OCI-LY7 (cell line): ENCODE measurements at regions not wholly inside any gene's neighbourhood (a gene's known extent, or its start where the extent isn't known, plus 50 kb on each side); places are given as distances from the start of the nearest gene placed in this dataset.

Experiments used
- BruUV-seq: library from RNA; stranded (reverse); fragments of 400-500 nt; replicated peaks from 2 replicates; lab custom pipeline; 2021; lab: Mats Ljungman, UMichigan
- CTCF ChIA-PET: fragments of 300-600 bp; sonication (Branson Sonifier 250); formaldehyde crosslinking; loops from one replicate; lab custom pipeline; 2022; ENCODE audit warnings: antibody characterized with exemption; ENCODE audit not compliant: unreplicated experiment; lab: Charles Lee
- POLR2A ChIA-PET: fragments of 300-600 bp; sonication (Branson Sonifier 250); formaldehyde crosslinking; loops from one replicate; lab custom pipeline; 2022; ENCODE audit warnings: antibody characterized with exemption; lab: Charles Lee
- DNase-seq: peaks from one replicate; pipeline ENCODE4 v3.0.0-alpha.2; 2015; ENCODE audit warnings: low spot score
- H2AFZ ChIP-seq: fragments of 200-600 bp; sonication (generic), shearing (Covaris generic); 2 replicates; pipeline ENCODE4 v1.6.1; 2014; ENCODE audit warnings: mild to moderate bottlenecking, antibody characterized with exemption, low read length, moderate library complexity
- H3K27ac ChIP-seq: fragments of 200-600 bp; sonication (generic); 2 replicates; pipeline ENCODE4 v1.5.1; 2014; ENCODE audit warnings: mixed run types, low read depth, mild to moderate bottlenecking, moderate library complexity, low read length, inconsistent platforms; ENCODE audit not compliant: poor library complexity, severe bottlenecking
- H3K36me3 ChIP-seq: fragments of 200-600 bp; sonication (generic); 2 replicates; pipeline ENCODE4 v1.6.1; 2014; ENCODE audit warnings: mild to moderate bottlenecking, antibody characterized with exemption, low read length, moderate library complexity, mixed read lengths; ENCODE audit not compliant: insufficient read depth
- H3K4me1 ChIP-seq: fragments of 200-600 bp; sonication (generic); 2 replicates; pipeline ENCODE4 v1.5.1; 2014; ENCODE audit warnings: mild to moderate bottlenecking, low read length; ENCODE audit not compliant: insufficient read depth, poor library complexity, severe bottlenecking
- H3K4me2 ChIP-seq: fragments of 200-600 bp; sonication (generic); 2 replicates; pipeline ENCODE4 v1.6.1; 2014; ENCODE audit warnings: mild to moderate bottlenecking, low read length
- H3K4me3 ChIP-seq: fragments of 200-600 bp; sonication (generic); 2 replicates; pipeline ENCODE4 v1.5.1; 2014; ENCODE audit warnings: mild to moderate bottlenecking, low read depth, low read length; ENCODE audit not compliant: poor library complexity, severe bottlenecking
- H3K79me2 ChIP-seq: fragments of 200-600 bp; sonication (generic); 2 replicates; pipeline ENCODE4 v1.6.1; 2016; ENCODE audit warnings: low read depth, mild to moderate bottlenecking, low read length, moderate library complexity, mixed read lengths; ENCODE audit not compliant: insufficient read depth
- H3K9me2 ChIP-seq: fragments of 200-600 bp; sonication (generic); 2 replicates; pipeline ENCODE4 v1.6.1; 2016; ENCODE audit warnings: mild to moderate bottlenecking, low read length, mixed read lengths; ENCODE audit not compliant: insufficient read depth
- H3K9me3 ChIP-seq: fragments of 200-600 bp; sonication (generic); 2 replicates; pipeline ENCODE4 v1.6.1; 2014; ENCODE audit warnings: mild to moderate bottlenecking, mixed run types, low read length, mixed read lengths
- H4K20me1 ChIP-seq: fragments of 200-600 bp; sonication (generic); 2 replicates; pipeline ENCODE4 v1.6.1; 2014; ENCODE audit warnings: mild to moderate bottlenecking, antibody characterized with exemption, low read length, moderate library complexity, mixed read lengths; ENCODE audit not compliant: insufficient read depth
- EZH2phosphoT487 ChIP-seq: fragments of 200-600 bp; sonication (generic); IDR thresholded peaks from 2 replicates; pipeline ENCODE4 v1.6.1; 2018; ENCODE audit warnings: low read depth, borderline replicate concordance, mild to moderate bottlenecking, mixed run types, antibody characterized with exemption, low read length, moderate library complexity, mixed read lengths
- intact Hi-C: fragments of 100-400 bp; cut with micrococcal nuclease; formaldehyde crosslinking; loops from one replicate; pipeline ENCODE4 v1.10.0; 2022; ENCODE audit not compliant: unreplicated experiment
- TF ChIP-seq, protein P1 (sequence below): fragments of 200-600 bp; sonication (generic); conservative IDR thresholded peaks from 2 replicates; pipeline ENCODE4 v1.5.1; 2014; ENCODE audit warnings: mild to moderate bottlenecking, antibody characterized with exemption, low read length, moderate library complexity, mixed read lengths

DNA sequence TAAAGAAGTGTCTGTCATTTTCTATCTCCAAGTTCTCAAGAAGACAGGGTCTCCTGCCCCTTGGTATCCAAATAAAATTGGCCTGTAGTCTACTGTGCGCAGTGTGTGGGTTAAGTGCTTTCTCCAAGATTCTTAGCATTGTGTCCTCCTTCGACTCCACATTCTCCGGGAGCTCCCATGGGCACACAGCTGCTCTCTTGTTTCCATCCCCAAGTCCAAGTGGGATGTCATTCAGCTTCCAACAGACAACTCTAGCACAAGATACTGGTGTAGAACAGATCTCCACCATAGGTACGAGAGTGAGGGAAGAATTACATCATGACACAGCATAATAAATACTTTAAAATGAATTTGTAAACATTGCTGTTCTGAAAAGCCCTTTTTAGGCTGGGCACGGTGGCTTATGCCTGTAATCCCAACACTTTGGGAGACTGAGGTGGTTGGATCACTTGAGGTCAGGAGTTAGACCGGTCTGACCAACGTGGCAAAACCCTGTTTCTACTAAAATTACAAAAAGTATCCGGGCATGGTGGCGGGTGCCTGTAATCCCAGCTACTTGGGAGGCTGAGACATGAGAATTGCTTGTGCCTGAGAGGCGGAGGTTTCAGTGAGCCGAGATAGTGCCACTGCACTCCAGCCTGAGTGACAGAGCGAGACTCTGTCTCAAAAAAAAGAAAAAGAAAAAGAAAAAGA is 196.2 kb downstream of the C9orf152 start:
- no peak overlapping the region for H2AFZ ChIP-seq
- DNase-seq: no peak
- no peaks in the 10 kb centered on the region for H3K9me2 ChIP-seq
- BruUV-seq: no TSS peak
- no peak overlapping the region for H3K4me2 ChIP-seq
- no peak overlapping the region for H3K27ac ChIP-seq
- no peaks in the 10 kb centered on the region for H4K20me1 ChIP-seq
- H3K4me3 ChIP-seq: no peak overlapping the region
- ChIA-PET CTCF (no interaction called here), POLR2A (interaction anchor here (0.9 to 1.2 kb wide), 3 partner anchors 10 to 105 kb away, joined by 3 to 4 read pairs (median 3); no protein-coding TSS in a partner anchor)
- 0 out of 2 replicates have a peak, but pooled peaks cover 4% of the 10 kb centered on the region for H3K9me3 ChIP-seq
- H3K79me2 ChIP-seq: no peaks in the 10 kb centered on the region
- no peaks in the 10 kb centered on the region for H3K36me3 ChIP-seq
- intact Hi-C loops: no loop called here
- peaks cover 10% of the 10 kb centered on the region for H3K4me1 ChIP-seq
- TF ChIP-seq, protein P1, sequence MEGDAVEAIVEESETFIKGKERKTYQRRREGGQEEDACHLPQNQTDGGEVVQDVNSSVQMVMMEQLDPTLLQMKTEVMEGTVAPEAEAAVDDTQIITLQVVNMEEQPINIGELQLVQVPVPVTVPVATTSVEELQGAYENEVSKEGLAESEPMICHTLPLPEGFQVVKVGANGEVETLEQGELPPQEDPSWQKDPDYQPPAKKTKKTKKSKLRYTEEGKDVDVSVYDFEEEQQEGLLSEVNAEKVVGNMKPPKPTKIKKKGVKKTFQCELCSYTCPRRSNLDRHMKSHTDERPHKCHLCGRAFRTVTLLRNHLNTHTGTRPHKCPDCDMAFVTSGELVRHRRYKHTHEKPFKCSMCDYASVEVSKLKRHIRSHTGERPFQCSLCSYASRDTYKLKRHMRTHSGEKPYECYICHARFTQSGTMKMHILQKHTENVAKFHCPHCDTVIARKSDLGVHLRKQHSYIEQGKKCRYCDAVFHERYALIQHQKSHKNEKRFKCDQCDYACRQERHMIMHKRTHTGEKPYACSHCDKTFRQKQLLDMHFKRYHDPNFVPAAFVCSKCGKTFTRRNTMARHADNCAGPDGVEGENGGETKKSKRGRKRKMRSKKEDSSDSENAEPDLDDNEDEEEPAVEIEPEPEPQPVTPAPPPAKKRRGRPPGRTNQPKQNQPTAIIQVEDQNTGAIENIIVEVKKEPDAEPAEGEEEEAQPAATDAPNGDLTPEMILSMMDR: no peak
- no peak for TF ChIP-seq EZH2phosphoT487

DNA sequence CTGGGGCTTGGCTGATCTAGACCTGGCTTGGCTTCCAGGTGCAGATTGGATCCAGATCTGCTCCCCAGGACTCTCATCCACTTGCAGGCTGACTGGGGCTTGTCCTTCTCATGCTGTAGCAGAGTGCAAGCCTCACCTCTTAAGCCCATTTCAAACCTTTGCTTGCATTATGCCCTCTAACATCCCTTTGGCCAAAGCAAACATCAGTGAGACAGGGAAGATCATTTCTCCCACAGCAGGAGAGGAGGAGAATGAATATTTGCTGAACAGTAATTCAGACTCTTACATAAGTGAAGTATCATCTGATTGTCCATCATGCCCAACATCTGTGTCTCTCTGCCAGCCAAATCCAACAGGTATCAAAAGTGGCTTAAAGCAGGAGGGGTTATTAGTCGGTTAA is 194.9 kb downstream of the C9orf152 start:
- H3K27ac ChIP-seq: no peak overlapping the region
- intact Hi-C loops: no loop called here
- no peak overlapping the region for H2AFZ ChIP-seq
- no peaks in the 10 kb centered on the region for H4K20me1 ChIP-seq
- no peak overlapping the region for H3K4me3 ChIP-seq
- no TSS peak for BruUV-seq
- H3K9me3 ChIP-seq: 0 out of 2 replicates have a peak, but pooled peaks cover 4% of the 10 kb centered on the region
- H3K36me3 ChIP-seq: no peaks in the 10 kb centered on the region
- ChIA-PET CTCF (no interaction called here), POLR2A (interaction anchor here (1.3 to 1.5 kb wide), 2 partner anchors 15 to 38 kb away, joined by 3 to 6 read pairs; no protein-coding TSS in a partner anchor)
- no peak for DNase-seq
- no peak overlapping the region for H3K4me2 ChIP-seq
- H3K4me1 ChIP-seq: no peaks in the 10 kb centered on the region
- no peaks in the 10 kb centered on the region for H3K79me2 ChIP-seq
- no peak for TF ChIP-seq EZH2phosphoT487
- TF ChIP-seq, protein P1: no peak
- H3K9me2 ChIP-seq: no peaks in the 10 kb centered on the region

DNA sequence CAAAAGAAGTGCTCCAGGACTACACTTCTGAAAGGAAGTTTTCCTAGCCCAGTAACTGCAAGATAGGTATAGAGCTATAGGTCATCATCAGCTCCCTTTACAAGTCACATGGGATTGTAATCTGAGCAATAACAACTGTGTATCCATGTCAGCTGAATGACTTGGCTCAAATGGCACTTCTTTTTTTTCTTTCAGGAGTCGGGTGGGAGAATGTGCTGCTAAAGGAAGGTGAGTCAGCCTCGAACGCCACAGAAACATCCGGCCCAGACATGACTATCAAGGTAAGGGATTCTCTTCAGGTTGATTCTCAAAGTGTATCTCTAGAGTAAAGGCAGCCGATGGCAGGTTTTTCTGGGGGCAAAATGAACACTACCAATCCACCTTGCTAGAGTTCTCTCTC is 192.2 kb downstream of the C9orf152 start:
- no peak overlapping the region for H3K4me2 ChIP-seq
- H3K4me1 ChIP-seq: no peaks in the 10 kb centered on the region
- no peak overlapping the region for H3K27ac ChIP-seq
- H3K9me2 ChIP-seq: no peaks in the 10 kb centered on the region
- H3K36me3 ChIP-seq: no peaks in the 10 kb centered on the region
- POLR2A ChIA-PET: interaction anchor here (0.5 to 1.2 kb wide), 4 partner anchors 11 to 1031 kb away, joined by 3 read pairs; no protein-coding TSS in a partner anchor
- intact Hi-C loops: no loop called here
- no peaks in the 10 kb centered on the region for H3K79me2 ChIP-seq
- no peak for DNase-seq
- CTCF ChIA-PET: no interaction called here
- H2AFZ ChIP-seq: no peak overlapping the region
- H4K20me1 ChIP-seq: no peaks in the 10 kb centered on the region
- no TSS peak for BruUV-seq
- TF ChIP-seq, protein P1: no peak
- TF ChIP-seq EZH2phosphoT487: no peak
- no peaks in the 10 kb centered on the region for H3K9me3 ChIP-seq
- no peak overlapping the region for H3K4me3 ChIP-seq
